T-helper 1 cell treated with Interleukin-12 subunit alpha and Interleukin-12 subunit beta and Interleukin-4 antibody, amounts not matched to agents 30 μg/mL and 1 μg/mL, for 36 hours (primary cell): ENCODE measurements at regions not wholly inside any gene's neighbourhood (a gene's known extent, or its start where the extent isn't known, plus 50 kb on each side); places are given as distances from the start of the nearest gene placed in this dataset.

Source experiments
- H3K27ac Mint-ChIP-seq: one replicate; pipeline ENCODE4 v1.8.0; 2021; ENCODE audit warnings: mild to moderate bottlenecking, mixed read lengths
- H3K27me3 Mint-ChIP-seq: one replicate; pipeline ENCODE4 v1.8.0; 2021; ENCODE audit warnings: low read depth, mixed read lengths
- H3K36me3 Mint-ChIP-seq: one replicate; pipeline ENCODE4 v1.8.0; 2021; ENCODE audit warnings: low read depth, mixed read lengths
- H3K4me1 Mint-ChIP-seq: one replicate; pipeline ENCODE4 v1.8.0; 2021; ENCODE audit warnings: low read depth, mixed read lengths
- H3K4me3 Mint-ChIP-seq: one replicate; pipeline ENCODE4 v1.8.0; 2021; ENCODE audit warnings: mild to moderate bottlenecking, moderate library complexity, mixed read lengths
- H3K9me3 Mint-ChIP-seq: one replicate; pipeline ENCODE4 v1.8.0; 2021; ENCODE audit warnings: mixed read lengths

DNA sequence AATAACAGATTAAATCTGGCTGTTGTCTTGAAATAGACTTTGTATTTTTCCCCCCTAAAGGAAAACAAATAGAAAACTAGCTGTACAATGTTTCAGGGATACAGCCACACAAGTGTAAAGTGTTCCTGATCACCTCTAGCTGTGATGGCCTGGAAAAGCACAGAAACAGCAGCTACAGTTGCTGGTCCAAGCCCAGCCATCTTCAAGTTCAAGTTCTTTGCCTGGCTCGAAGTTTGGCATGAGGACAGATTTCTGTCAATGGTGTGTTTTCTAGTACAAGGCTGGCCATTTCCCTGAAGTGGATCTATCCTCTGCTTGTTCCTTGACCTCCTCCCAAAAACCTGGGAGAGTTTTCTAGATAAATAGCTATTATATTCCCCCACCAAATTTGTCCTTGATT, 272.2 kb upstream of the ADRA1B start:
- Mint-ChIP-seq H3K27ac (no peak overlapping the region), H3K9me3 (no peaks in the 10 kb centered on the region), H3K4me3 (no peak overlapping the region), H3K36me3 (no peaks in the 10 kb centered on the region), H3K4me1 (no peaks in the 10 kb centered on the region), H3K27me3 (peaks cover 2% of the 10 kb centered on the region)

DNA sequence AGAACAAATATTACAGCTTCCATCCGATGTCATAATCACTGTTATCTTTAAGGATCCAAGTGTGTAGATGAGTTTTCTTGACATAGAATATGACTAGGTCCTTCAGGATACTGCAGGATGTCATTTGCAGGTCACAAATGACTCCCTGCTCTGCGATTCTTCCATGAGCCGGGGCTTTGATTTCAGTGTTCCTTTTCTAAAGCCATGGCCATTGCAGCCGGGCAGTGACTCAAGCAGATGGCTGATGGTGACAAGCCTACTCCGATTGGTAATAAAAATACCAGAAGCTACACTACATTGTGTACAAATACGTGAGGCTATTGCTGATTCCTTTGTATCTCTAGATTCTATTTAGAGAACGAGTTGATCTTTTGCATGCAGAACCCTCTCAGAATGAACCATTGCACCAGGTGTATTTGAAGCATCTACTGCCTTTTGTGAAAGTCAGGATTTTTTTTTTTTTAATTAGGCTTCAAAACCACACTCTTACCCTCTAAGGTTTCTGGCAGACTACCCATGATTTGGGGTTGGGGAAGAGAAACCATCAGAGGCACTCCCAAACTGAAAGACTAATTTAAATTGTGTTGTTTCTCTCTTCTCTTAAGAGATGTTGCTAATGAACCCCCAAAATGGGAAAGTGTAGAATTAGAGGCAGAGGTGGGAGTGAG, 271.0 kb upstream of the ADRA1B start:
- H3K36me3 Mint-ChIP-seq, result no peaks in the 10 kb centered on the region
- H3K27me3 Mint-ChIP-seq, result no peaks in the 10 kb centered on the region
- no peak overlapping the region for H3K4me3 Mint-ChIP-seq
- H3K4me1 Mint-ChIP-seq, result no peaks in the 10 kb centered on the region
- no peak overlapping the region for H3K27ac Mint-ChIP-seq
- H3K9me3 Mint-ChIP-seq, result no peaks in the 10 kb centered on the region

- Mint-ChIP-seq H3K4me1 (no peaks in the 10 kb centered on the region), H3K4me3 (no peak overlapping the region), H3K27ac (no peak overlapping the region), H3K36me3 (no peaks in the 10 kb centered on the region), H3K27me3 (no peaks in the 10 kb centered on the region), H3K9me3 (no peaks in the 10 kb centered on the region)
Measured at GRCh38 chr5:159650803-159651202, 265.5 kb upstream of the ADRA1B start.

- no peak overlapping the region for H3K27ac Mint-ChIP-seq
Measured at GRCh38 chr5:159655757-159656409, 260.4 kb upstream of the ADRA1B start.

DNA sequence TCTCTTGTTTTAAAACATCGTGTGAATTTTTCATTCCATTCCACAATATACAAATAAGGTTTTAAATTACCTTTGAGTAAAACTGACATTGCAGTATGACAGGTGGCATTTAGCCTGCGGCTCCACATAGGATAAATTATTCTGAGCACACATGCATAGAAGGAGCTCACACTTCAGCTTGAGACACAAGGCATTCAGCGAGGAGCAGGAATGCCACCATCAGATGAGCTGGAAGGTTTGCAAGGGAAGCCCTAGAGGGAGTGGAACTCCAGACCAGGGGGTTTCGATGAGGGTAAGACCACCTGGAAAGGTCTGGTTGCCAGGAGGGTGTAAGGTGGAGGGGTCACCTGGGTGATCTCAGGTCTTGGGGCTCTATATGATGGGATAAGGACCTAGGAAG, 259.0 kb upstream of the ADRA1B start:
- no peaks in the 10 kb centered on the region for H3K9me3 Mint-ChIP-seq
- H3K36me3 Mint-ChIP-seq, result no peaks in the 10 kb centered on the region
- H3K27me3 Mint-ChIP-seq, result no peaks in the 10 kb centered on the region
- no peaks in the 10 kb centered on the region for H3K4me1 Mint-ChIP-seq
- H3K4me3 Mint-ChIP-seq, result no peak overlapping the region
- H3K27ac Mint-ChIP-seq, result no peak overlapping the region

More at GRCh38 chr5:159655757-159656409, 260.4 kb upstream of the ADRA1B start:
- no peaks in the 10 kb centered on the region for H3K9me3 Mint-ChIP-seq
- no peaks in the 10 kb centered on the region for H3K27me3 Mint-ChIP-seq
- no peaks in the 10 kb centered on the region for H3K36me3 Mint-ChIP-seq
- H3K4me1 Mint-ChIP-seq, result no peaks in the 10 kb centered on the region
- no peak overlapping the region for H3K4me3 Mint-ChIP-seq

DNA sequence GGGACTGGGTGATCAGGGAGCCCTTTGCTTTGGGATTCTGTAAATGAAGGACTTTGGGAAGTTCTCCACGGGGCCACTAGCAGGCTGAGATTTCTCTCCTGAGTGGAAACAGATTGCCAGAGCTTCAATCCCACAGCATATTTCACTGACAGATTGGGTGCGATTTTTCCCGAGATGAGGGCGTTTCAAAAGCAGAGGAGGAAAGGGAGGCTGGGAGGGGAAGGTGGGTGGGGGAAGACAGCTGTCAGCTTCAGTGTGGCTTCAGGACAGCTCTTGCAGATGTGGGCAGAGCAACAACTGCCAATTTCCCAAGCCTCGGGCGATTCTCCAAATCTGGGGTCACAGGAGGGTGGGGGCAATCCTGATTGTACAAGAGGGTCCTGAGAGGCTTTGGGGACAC, 258.5 kb upstream of the ADRA1B start:
- Mint-ChIP-seq H3K36me3 (no peaks in the 10 kb centered on the region), H3K27ac (no peak overlapping the region), H3K27me3 (no peaks in the 10 kb centered on the region), H3K4me1 (no peaks in the 10 kb centered on the region), H3K4me3 (no peak overlapping the region), H3K9me3 (no peaks in the 10 kb centered on the region)

DNA sequence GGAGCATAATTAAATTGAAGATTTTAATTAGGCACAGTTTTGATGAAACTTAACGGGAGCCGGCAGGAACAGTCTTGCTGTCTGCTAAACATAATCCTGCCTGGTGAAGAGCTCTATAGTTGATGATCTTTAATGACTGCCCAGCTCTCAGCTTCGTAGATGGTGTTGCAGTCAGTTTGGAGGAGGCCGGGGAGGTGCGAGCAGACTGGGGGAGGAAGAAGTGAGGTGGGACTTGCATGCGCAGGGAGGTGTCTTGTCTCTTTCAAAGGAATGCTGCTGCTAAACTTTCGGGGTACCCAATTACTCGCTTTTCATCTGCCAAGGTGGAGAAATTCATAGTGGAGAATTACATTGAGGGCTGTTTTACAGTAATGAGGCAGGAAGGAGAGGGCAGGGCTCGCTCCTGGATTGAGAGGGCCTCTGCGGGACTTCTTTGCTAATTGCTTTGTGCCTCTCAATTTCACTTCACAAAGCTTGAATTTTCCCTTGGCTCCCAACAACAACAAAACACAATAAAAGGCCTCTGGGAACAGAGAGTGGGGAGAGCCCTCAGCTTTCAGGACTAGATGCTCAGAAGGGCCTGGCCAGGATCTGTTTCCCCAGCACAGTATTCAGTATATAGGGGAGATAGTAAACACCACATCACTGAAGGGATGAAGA, 257.9 kb upstream of the ADRA1B start:
- no peaks in the 10 kb centered on the region for H3K9me3 Mint-ChIP-seq
- no peaks in the 10 kb centered on the region for H3K4me1 Mint-ChIP-seq
- no peak overlapping the region for H3K4me3 Mint-ChIP-seq
- no peaks in the 10 kb centered on the region for H3K36me3 Mint-ChIP-seq
- no peaks in the 10 kb centered on the region for H3K27me3 Mint-ChIP-seq
- no peak overlapping the region for H3K27ac Mint-ChIP-seq

DNA sequence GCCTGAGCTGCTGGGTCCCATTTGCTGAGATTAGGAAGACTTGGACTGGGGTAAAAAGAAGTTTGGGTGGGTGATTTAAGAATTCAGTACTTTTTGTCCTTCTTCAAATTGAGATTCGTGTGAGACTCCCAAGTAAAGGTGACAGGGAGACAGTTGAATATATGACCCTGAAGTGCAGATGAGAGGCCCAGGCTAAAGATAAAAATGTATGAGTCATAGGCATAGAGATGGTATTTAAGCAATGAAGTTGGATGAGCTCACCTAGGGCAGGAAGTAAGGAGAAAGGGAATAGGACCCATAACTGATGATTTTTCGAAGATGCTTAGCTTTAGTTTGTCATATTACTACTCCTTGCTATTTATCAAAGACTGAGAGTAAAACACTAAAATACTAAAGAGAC, 255.9 kb upstream of the ADRA1B start:
- no peaks in the 10 kb centered on the region for H3K9me3 Mint-ChIP-seq
- no peak overlapping the region for H3K4me3 Mint-ChIP-seq
- no peaks in the 10 kb centered on the region for H3K36me3 Mint-ChIP-seq
- no peaks in the 10 kb centered on the region for H3K4me1 Mint-ChIP-seq
- no peak overlapping the region for H3K27ac Mint-ChIP-seq
- H3K27me3 Mint-ChIP-seq, result no peaks in the 10 kb centered on the region

DNA sequence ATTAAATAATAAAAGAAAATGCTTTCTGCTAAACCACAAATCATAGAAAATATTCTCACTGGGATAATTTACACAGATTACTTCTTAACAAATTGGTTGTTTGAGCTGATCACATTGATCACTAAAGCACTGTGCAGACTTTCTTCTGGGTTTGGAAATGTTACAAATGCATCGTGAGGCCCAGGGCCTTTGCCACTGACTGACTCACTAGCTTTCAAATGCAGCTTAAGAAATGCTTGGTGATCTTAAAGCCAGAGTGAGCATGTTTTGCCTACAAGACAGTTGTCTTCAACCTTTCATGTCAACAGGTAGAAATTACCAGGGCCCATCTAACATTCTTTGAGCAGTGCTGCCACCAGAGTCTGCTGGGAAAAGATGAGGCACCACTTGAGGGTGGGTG, 252.3 kb upstream of the ADRA1B start:
- Mint-ChIP-seq H3K36me3 (no peaks in the 10 kb centered on the region), H3K4me3 (no peak overlapping the region), H3K4me1 (no peaks in the 10 kb centered on the region), H3K27ac (no peak overlapping the region), H3K27me3 (no peaks in the 10 kb centered on the region), H3K9me3 (no peaks in the 10 kb centered on the region)

- H3K27me3 Mint-ChIP-seq, result peaks cover 4% of the 10 kb centered on the region
- H3K36me3 Mint-ChIP-seq, result no peaks in the 10 kb centered on the region
- no peaks in the 10 kb centered on the region for H3K4me1 Mint-ChIP-seq
- H3K9me3 Mint-ChIP-seq, result peaks cover 4% of the 10 kb centered on the region
- no peak overlapping the region for H3K4me3 Mint-ChIP-seq
- no peak overlapping the region for H3K27ac Mint-ChIP-seq
Measured at GRCh38 chr5:159667286-159667685, 249.0 kb upstream of the ADRA1B start.

DNA sequence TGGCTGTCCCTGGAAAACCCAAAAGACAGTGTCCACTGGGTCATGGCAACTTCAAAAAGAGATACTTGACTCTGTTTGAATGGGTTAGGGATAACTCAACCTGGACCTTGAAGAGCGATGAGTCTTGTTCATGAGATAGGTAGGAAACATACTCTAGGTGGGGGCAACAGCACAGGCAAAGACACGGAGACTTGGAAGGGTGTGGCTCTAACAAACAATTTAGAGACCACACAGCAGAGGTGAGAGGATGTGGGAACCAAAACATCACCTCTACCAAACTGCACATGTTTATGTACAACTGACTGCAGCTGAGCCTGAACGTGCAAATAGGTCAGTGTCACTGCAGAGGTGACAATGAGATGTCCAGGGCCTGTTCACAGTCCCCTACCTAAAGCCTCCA, 247.7 kb upstream of the ADRA1B start:
- no peak overlapping the region for H3K4me3 Mint-ChIP-seq
- H3K27ac Mint-ChIP-seq, result no peak overlapping the region
- H3K27me3 Mint-ChIP-seq, result peaks cover 4% of the 10 kb centered on the region
- peaks cover 8% of the 10 kb centered on the region for H3K9me3 Mint-ChIP-seq
- no peaks in the 10 kb centered on the region for H3K4me1 Mint-ChIP-seq
- no peaks in the 10 kb centered on the region for H3K36me3 Mint-ChIP-seq

- H3K4me3 Mint-ChIP-seq, result no peak overlapping the region
- no peaks in the 10 kb centered on the region for H3K36me3 Mint-ChIP-seq
- peaks cover 4% of the 10 kb centered on the region for H3K27me3 Mint-ChIP-seq
- H3K4me1 Mint-ChIP-seq, result no peaks in the 10 kb centered on the region
- no peak overlapping the region for H3K27ac Mint-ChIP-seq
- peaks cover 10% of the 10 kb centered on the region for H3K9me3 Mint-ChIP-seq
Measured at GRCh38 chr5:159669559-159669958, 246.7 kb upstream of the ADRA1B start.

DNA sequence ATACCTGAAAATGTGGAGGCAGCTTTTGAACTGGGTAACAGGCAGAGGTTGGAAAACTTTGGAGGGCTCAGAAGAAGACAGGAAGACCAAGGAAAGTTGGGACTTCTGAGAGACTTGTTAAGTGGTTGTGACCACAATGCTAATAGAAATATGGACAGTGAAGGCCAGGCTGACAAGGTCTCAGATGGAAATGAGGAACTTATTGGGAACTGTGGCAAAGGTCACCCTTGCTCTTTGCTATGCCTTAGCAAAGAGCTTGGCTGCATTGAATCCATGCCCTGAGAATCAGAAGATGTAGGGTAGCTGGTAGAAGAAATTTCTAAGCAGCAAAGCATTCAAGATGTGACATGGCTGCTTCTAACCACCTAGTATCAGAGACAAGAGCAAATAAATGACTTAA, 244.4 kb upstream of the ADRA1B start:
- H3K4me1 Mint-ChIP-seq, result no peaks in the 10 kb centered on the region
- H3K27me3 Mint-ChIP-seq, result peaks cover 4% of the 10 kb centered on the region
- no peak overlapping the region for H3K27ac Mint-ChIP-seq
- H3K9me3 Mint-ChIP-seq, result peaks cover 10% of the 10 kb centered on the region
- no peak overlapping the region for H3K4me3 Mint-ChIP-seq
- H3K36me3 Mint-ChIP-seq, result no peaks in the 10 kb centered on the region

DNA sequence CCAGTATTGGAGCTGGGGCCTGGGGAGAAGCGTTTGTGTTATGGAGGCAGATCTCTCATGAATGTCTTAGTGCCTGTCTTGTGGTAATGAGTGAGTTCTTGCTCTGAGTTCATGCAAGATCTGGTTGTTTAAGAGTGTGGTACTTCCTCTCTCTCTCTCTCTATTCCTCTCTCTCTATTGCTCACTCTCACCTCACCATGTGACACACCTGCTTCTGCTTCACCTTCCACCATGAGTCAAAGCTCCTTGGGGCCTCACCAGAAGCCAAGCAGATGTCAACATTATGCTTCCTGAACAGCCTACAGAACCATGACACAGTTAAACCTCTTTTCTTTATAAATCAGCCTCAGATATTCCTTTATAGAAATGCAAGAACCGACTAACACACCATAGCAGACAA, 242.7 kb upstream of the ADRA1B start:
- no peaks in the 10 kb centered on the region for H3K36me3 Mint-ChIP-seq
- no peak overlapping the region for H3K27ac Mint-ChIP-seq
- peaks cover 18% of the 10 kb centered on the region for H3K9me3 Mint-ChIP-seq
- no peaks in the 10 kb centered on the region for H3K4me1 Mint-ChIP-seq
- H3K27me3 Mint-ChIP-seq, result peaks cover 4% of the 10 kb centered on the region
- no peak overlapping the region for H3K4me3 Mint-ChIP-seq

- Mint-ChIP-seq H3K4me1 (no peaks in the 10 kb centered on the region), H3K36me3 (peaks cover 4% of the 10 kb centered on the region), H3K27ac (no peak overlapping the region), H3K4me3 (no peak overlapping the region), H3K27me3 (no peaks in the 10 kb centered on the region), H3K9me3 (peaks cover 43% of the 10 kb centered on the region)
Measured at GRCh38 chr5:159678657-159679392, 237.5 kb upstream of the ADRA1B start.
